ENCODE measurements at regions not wholly inside any gene's neighbourhood (a gene's known extent, or its start where the extent isn't known, plus 50 kb on each side); places are given as distances from the start of the nearest gene placed in this dataset.
A peak's percentile ranks its signal among the peaks of the same experiment; 100 is the strongest.

- no peak for DNase-seq
- no peaks in the 10 kb centered on the region for H3K27me3 ChIP-seq (ENCODE audit: control insufficient read depth, insufficient read depth, low read length)
- no peaks in the 10 kb centered on the region for H3K36me3 ChIP-seq (replicated peaks; ENCODE audit: control insufficient read depth, insufficient read depth, low read length)
- no peak overlapping the region for H3K4me3 ChIP-seq (ENCODE audit: insufficient read depth, low read depth, low read length)
Measured at GRCh38 chr20:22402550-22402949, 181.8 kb downstream of the FOXA2 start.

GRCh38 chr20:22400440-22400839 lies 183.9 kb downstream of the FOXA2 start:
- Histone ChIP-seq H3K4me3 (ENCODE audit: insufficient read depth, low read depth, low read length) (no peak overlapping the region), H3K36me3 (replicated peaks; ENCODE audit: control insufficient read depth, insufficient read depth, low read length) (no peaks in the 10 kb centered on the region), H3K27me3 (ENCODE audit: control insufficient read depth, insufficient read depth, low read length) (no peaks in the 10 kb centered on the region)
- DNase-seq: no peak

DNA sequence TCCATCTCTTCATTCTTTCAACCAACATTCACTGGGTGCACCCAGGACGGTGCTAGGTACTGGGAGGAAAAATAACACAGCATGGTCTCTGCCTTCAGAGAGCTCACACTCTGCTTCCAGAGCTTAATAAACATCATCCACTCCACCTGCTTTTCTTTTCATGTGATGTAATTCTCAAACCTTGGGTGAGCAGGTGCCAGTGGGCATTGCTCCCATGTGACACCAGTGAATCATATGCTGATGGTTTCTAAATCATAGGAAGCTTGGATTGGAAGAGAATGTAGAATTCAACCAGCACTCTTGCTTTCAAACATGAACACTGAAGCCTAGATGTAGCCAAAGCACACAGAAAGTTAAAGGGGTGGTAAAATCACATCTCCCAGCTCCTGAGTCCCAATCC lies 189.8 kb downstream of the FOXA2 start:
- no peaks in the 10 kb centered on the region; the same call in 1 of the 2 replicates for H3K27me3 ChIP-seq (ENCODE audit: control insufficient read depth, insufficient read depth, low read length)
- DNase-seq: no peak
- no peaks in the 10 kb centered on the region for H3K36me3 ChIP-seq (replicated peaks; ENCODE audit: control insufficient read depth, insufficient read depth, low read length)
- H3K4me3 ChIP-seq (ENCODE audit: insufficient read depth, low read depth, low read length): no peak overlapping the region

DNA sequence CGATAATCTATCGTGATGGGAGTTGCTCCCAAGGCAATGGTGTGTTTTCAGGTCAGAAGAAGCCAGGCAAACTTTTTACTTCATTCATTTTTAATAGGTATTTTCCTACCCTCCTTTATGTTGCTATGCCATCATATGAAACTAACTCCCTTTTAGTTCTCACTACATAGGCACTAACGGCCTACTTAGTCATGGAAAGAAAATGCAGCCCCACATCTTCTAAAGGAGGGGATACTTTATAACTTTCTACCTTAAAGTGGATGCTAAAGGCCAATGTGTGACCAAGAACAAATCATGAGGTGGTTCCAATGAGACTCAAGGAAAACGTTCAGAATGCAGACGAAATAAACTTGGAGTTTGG lies 193.8 kb downstream of the FOXA2 start:
- no peaks in the 10 kb centered on the region for H3K36me3 ChIP-seq (replicated peaks; ENCODE audit: control insufficient read depth, insufficient read depth, low read length)
- H3K4me3 ChIP-seq (ENCODE audit: insufficient read depth, low read depth, low read length): no peak overlapping the region
- no peak for DNase-seq
- no peaks in the 10 kb centered on the region; the same call in 1 of the 2 replicates for H3K27me3 ChIP-seq (ENCODE audit: control insufficient read depth, insufficient read depth, low read length)

- H3K27me3 ChIP-seq (ENCODE audit: control insufficient read depth, insufficient read depth, low read length): no peaks in the 10 kb centered on the region; the same call in 1 of the 2 replicates
- DNase-seq: peak; percentile 33
Measured at GRCh38 chr20:22389836-22390542, 194.4 kb downstream of the FOXA2 start.

DNA sequence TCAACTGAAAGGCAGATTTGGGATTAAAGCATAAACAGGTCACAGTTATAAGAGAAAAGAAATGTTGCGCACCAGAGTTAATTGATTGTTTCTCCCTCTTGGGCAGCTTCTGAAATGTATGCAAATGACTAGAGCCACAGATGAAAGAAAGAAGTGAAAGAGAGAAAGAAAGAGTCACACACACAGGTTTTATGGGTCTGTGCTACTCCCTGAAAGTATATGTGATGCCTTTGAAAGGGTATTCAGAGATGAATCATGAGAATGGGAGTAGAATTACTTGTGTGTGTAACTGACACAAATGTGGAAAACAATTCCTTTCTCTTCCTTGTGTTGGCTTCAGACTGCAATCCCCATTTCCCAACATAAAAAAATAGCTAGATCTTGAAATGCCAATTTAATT lies 196.9 kb downstream of the FOXA2 start:
- Histone ChIP-seq H3K36me3 (replicated peaks; ENCODE audit: control insufficient read depth, insufficient read depth, low read length) (no peaks in the 10 kb centered on the region), H3K4me3 (ENCODE audit: insufficient read depth, low read depth, low read length) (no peak overlapping the region), H3K27me3 (ENCODE audit: control insufficient read depth, insufficient read depth, low read length) (no peaks in the 10 kb centered on the region)
- DNase-seq: no peak

More at GRCh38 chr20:22389836-22390542, 194.4 kb downstream of the FOXA2 start:
- no peaks in the 10 kb centered on the region for H3K36me3 ChIP-seq (replicated peaks; ENCODE audit: control insufficient read depth, insufficient read depth, low read length)
- no peak overlapping the region for H3K4me3 ChIP-seq (ENCODE audit: insufficient read depth, low read depth, low read length)

- no peaks in the 10 kb centered on the region for H3K27me3 ChIP-seq (ENCODE audit: control insufficient read depth, insufficient read depth, low read length)
- H3K36me3 ChIP-seq (replicated peaks; ENCODE audit: control insufficient read depth, insufficient read depth, low read length): no peaks in the 10 kb centered on the region
- DNase-seq: no peak
- H3K4me3 ChIP-seq (ENCODE audit: insufficient read depth, low read depth, low read length): no peak overlapping the region
Measured at GRCh38 chr20:22386306-22386623, 198.1 kb downstream of the FOXA2 start.

DNA sequence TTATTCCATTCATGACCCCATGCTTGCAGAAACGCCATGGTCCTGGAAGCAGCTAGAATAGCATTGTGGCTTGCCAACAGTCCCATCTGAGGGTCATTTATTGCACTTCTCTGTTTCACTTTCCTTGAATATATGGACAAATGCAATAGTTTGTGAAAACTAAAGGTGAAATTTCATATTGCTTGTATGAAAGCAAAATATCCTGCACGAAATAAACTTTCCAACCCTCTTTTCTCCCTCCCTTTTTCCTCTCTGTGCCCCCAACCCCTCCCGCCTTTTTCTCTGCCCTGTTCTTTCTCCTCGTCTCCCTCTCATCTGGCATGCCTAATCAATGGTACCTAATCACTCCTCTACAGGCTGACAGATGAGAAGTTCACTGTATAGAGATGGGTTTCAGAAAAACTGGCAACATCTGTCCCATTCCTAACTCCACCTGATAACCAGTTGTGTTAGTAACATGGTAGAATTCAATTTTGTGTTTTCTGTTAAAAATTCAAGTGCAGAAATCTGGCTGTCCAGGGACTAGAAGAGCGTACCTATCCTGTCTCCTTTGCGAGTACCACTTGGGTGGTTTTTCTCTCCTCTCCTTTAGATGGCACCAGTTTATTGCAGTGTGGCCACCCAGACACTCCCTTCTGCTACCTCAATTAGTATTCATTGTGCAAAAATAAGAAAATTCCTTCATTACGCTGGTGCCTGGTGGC lies 198.6 kb downstream of the FOXA2 start:
- no peaks in the 10 kb centered on the region for H3K27me3 ChIP-seq (ENCODE audit: control insufficient read depth, insufficient read depth, low read length)

DNA sequence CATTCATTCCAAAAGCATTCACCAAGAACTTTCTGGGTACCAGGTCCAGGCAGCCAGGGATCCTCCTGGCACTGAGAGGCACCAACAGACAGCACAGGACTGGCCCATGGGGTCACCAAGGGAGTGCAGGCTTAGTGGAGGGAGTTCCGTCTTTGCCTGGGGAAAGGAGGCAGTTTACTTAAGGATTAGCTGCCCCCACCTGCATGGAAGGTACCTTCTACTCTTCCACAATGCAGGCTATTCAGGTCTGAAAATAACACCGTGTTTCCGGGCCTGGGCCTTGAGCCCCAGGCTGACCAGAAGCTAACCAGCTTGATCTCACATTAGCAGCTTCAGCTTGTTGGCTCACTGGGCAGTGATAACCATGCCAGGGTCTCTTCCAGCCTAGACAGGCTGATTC lies 199.4 kb downstream of the FOXA2 start:
- no peaks in the 10 kb centered on the region for H3K27me3 ChIP-seq (ENCODE audit: control insufficient read depth, insufficient read depth, low read length)
- no peak overlapping the region for H3K4me3 ChIP-seq (ENCODE audit: insufficient read depth, low read depth, low read length)
- no peaks in the 10 kb centered on the region for H3K36me3 ChIP-seq (replicated peaks; ENCODE audit: control insufficient read depth, insufficient read depth, low read length)
- DNase-seq: no peak

More for the DNA sequence above, 198.6 kb downstream of the FOXA2 start:
- no peak for DNase-seq
- Histone ChIP-seq H3K4me3 (ENCODE audit: insufficient read depth, low read depth, low read length) (no peak overlapping the region), H3K36me3 (replicated peaks; ENCODE audit: control insufficient read depth, insufficient read depth, low read length) (no peaks in the 10 kb centered on the region)

DNA sequence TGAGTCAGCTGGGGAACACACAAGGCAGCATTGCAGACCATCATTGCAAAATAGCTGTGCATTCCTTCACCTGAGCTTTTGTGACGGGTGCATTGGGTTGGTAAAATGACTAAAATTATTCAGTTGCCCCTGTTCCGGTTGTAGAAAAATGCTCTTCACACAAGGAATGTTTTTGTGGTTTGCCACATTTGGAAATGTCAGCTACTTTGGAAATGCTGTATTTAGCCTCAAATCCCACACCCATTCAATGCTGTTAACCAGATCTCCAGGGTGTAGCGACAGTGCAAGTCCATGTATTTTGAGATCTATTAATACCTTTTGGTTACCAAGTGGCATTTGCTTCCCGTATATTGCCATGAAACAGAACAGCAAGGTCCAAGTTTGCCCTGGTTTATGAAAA lies 201.2 kb downstream of the FOXA2 start:
- Histone ChIP-seq H3K4me3 (ENCODE audit: insufficient read depth, low read depth, low read length) (no peak overlapping the region), H3K36me3 (replicated peaks; ENCODE audit: control insufficient read depth, insufficient read depth, low read length) (no peaks in the 10 kb centered on the region), H3K27me3 (ENCODE audit: control insufficient read depth, insufficient read depth, low read length) (no peaks in the 10 kb centered on the region)
- no peak for DNase-seq

GRCh38 chr20:22382742-22383141 lies 201.6 kb downstream of the FOXA2 start:
- Histone ChIP-seq H3K4me3 (ENCODE audit: insufficient read depth, low read depth, low read length) (no peak overlapping the region), H3K36me3 (replicated peaks; ENCODE audit: control insufficient read depth, insufficient read depth, low read length) (no peaks in the 10 kb centered on the region), H3K27me3 (ENCODE audit: control insufficient read depth, insufficient read depth, low read length) (no peaks in the 10 kb centered on the region)
- no peak for DNase-seq

DNA sequence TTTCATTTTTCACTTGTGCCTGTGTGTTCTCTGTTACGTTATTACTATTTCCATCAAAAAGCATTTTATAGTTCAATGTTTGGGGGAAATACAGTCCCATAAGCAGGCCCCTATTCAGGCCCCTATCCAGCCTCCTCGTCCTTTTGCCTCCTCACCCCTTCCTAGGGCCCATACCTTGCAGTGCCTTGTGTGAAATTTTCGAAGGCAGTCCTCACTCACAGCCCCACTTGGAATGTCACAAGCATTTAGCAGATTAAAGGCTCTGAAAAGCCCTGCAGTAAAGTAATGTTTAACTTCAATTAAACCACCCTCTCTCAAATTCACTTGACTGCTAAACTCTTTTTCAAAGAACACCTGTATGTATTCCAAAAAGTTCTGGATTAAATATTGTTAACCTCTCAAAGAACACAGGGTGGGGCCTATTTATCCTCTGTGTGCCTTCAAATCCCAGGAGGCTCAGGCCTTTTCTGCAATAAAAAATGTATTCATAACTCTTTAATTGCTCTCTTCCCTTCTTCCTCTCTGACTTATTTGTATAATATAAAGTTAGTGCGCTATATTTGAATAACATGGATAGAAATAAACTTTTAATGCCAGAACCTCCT lies 202.5 kb downstream of the FOXA2 start:
- no peak for DNase-seq
- Histone ChIP-seq H3K4me3 (ENCODE audit: insufficient read depth, low read depth, low read length) (no peak overlapping the region), H3K36me3 (replicated peaks; ENCODE audit: control insufficient read depth, insufficient read depth, low read length) (no peaks in the 10 kb centered on the region), H3K27me3 (ENCODE audit: control insufficient read depth, insufficient read depth, low read length) (no peaks in the 10 kb centered on the region)

GRCh38 chr20:22379472-22379871 lies 204.9 kb downstream of the FOXA2 start:
- Histone ChIP-seq H3K4me3 (ENCODE audit: insufficient read depth, low read depth, low read length) (no peak overlapping the region), H3K36me3 (replicated peaks; ENCODE audit: control insufficient read depth, insufficient read depth, low read length) (no peaks in the 10 kb centered on the region), H3K27me3 (ENCODE audit: control insufficient read depth, insufficient read depth, low read length) (no peaks in the 10 kb centered on the region)
- no peak for DNase-seq

DNA sequence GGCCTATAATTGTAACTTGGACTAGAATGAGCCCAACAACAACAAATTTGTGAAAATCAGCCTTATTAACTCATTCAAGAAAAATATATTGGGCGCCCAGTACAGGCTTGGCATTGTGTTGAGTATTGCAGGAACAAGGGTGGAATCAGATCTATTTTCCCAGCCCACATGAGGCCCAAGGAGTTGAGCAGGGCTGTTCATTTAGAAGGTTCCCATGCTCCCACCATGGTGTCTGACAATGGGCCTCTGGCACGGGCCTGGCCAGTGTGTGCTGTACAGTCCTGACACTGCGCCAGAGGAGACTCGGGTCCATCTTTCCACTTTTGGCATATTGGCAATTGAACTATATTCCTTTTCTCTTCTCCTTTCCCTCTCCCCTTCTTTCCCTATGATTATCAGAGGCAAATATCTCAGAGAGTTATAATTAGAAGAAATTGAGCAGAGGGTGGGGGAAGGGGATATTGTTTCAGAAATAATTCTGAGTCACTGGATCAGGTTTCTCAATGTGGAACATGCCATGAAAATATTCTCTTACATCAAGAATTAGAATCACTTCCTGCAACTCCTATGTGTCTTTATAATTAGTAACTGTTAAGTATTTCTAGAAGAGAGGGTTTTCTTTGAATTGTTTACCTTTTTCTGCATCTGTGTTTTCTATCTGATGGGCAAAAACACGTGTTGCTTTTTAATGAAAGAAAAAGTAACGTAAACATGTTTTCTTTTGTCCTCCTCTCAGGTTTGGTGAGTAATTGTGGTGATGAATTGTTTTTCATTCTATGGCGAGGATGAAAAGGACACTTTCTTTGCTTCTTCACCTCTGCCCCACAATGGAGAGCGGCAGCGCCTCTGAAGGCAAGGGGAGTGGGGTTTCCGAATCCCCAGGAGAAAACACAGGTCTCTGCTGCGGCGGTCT lies 209.4 kb downstream of the FOXA2 start:
- no peak for DNase-seq
- H3K4me3 ChIP-seq (ENCODE audit: insufficient read depth, low read depth, low read length): no peak overlapping the region

More for the DNA sequence above, 209.4 kb downstream of the FOXA2 start:
- no peaks in the 10 kb centered on the region for H3K36me3 ChIP-seq (replicated peaks; ENCODE audit: control insufficient read depth, insufficient read depth, low read length)
- H3K27me3 ChIP-seq (ENCODE audit: control insufficient read depth, insufficient read depth, low read length): peaks cover 4% of the 10 kb centered on the region; the same call in 1 of the 2 replicates
